Neural crest cell (in vitro differentiated cells): ENCODE measurements at regions not wholly inside any gene's neighbourhood (a gene's known extent, or its start where the extent isn't known, plus 50 kb on each side); places are given as distances from the start of the nearest gene placed in this dataset.

Experiments used
- DNase-seq: peaks from one replicate; pipeline ENCODE4 v3.0.0; 2021; ENCODE audit warnings: low read depth, mixed read lengths, low spot score
- H3K27ac Mint-ChIP-seq: one replicate; pipeline ENCODE4 v1.8.0; 2021; ENCODE audit warnings: mild to moderate bottlenecking, mixed read lengths; ENCODE audit not compliant: unreplicated experiment
- H3K27me3 Mint-ChIP-seq: 2 replicates; pipeline ENCODE4 v1.8.0; 2021; ENCODE audit warnings: low read depth, mild to moderate bottlenecking, mixed read lengths
- H3K36me3 Mint-ChIP-seq: 2 replicates; pipeline ENCODE4 v1.8.0; 2021; ENCODE audit warnings: low read depth, mild to moderate bottlenecking, mixed read lengths
- H3K4me1 Mint-ChIP-seq: 2 replicates; pipeline ENCODE4 v1.8.0; 2021; ENCODE audit warnings: mixed read lengths
- H3K4me3 Mint-ChIP-seq: one replicate; pipeline ENCODE4 v1.8.0; 2021; ENCODE audit warnings: mild to moderate bottlenecking, mixed read lengths
- H3K9me3 Mint-ChIP-seq: 2 replicates; pipeline ENCODE4 v1.8.0; 2021; ENCODE audit warnings: mixed read lengths
- CTCF ChIP-seq: fragments of 200-600 bp; sonication (generic); conservative IDR thresholded peaks from 2 replicates; pipeline ENCODE4 v1.5.0; 2021; ENCODE audit warnings: antibody characterized with exemption, mild to moderate bottlenecking

DNA sequence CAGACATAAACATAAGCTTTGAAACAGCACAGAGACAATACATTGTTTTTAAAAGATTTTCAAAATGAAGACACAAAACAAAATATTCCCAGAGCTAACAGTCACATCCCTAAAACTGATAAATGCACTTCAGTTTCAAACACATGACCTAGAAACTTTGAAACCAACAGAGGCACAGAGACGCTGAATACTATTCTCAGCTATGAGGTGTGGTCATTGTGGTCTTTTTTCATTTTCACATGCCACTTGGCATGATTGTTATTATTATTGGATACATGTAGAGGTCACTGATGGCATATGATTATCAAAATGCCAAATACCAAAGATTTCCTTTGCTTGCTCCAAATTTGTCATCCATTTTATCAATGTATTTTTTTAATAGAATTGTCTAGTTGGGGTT is 306.9 kb downstream of the QKI start:
- TF ChIP-seq CTCF = no peak

GRCh38 chr6:163720460-163721235 is 306.1 kb downstream of the QKI start:
- DNase-seq = no peak
- TF ChIP-seq CTCF = no peak
- Mint-ChIP-seq H3K36me3 (peaks cover 5% of the 10 kb centered on the region), H3K4me1 (peaks cover 41% of the 10 kb centered on the region), H3K27ac (no peak overlapping the region), H3K27me3 (peaks cover 3% of the 10 kb centered on the region), H3K9me3 (peaks cover 7% of the 10 kb centered on the region), H3K4me3 (no peak overlapping the region)

More for the DNA sequence above, 306.9 kb downstream of the QKI start:
- Mint-ChIP-seq H3K9me3 (peaks cover 7% of the 10 kb centered on the region), H3K4me1 (peaks cover 41% of the 10 kb centered on the region), H3K27ac (no peak overlapping the region), H3K36me3 (peaks cover 5% of the 10 kb centered on the region), H3K27me3 (peaks cover 3% of the 10 kb centered on the region), H3K4me3 (no peak overlapping the region)
- no peak for DNase-seq

DNA sequence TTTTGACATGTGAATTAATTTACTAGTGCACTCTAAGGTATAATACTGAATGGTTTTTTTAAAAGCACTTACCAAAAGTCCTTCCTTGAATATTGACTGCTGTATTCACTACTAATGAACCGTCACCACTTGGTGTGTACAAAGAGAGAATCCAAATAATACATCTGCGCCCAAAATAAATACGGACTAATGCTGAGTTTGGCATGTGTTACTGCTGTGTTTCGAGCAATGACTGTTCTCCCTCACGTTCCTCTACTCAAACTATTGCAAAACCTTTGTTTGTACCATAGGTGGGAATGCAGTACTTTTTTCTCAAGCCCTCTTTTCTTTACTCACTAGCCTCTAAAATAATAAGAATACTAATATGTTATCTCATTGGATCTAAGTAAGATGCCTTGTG is 305.5 kb downstream of the QKI start:
- TF ChIP-seq CTCF = no peak

GRCh38 chr6:163719028-163719742 is 304.7 kb downstream of the QKI start:
- H3K27me3 Mint-ChIP-seq = peaks cover 3% of the 10 kb centered on the region
- H3K4me3 Mint-ChIP-seq = no peak overlapping the region
- H3K4me1 Mint-ChIP-seq = peaks cover 29% of the 10 kb centered on the region
- peaks cover 5% of the 10 kb centered on the region for H3K36me3 Mint-ChIP-seq
- no peak for TF ChIP-seq CTCF
- no peak for DNase-seq
- H3K27ac Mint-ChIP-seq = no peak overlapping the region
- peaks cover 7% of the 10 kb centered on the region for H3K9me3 Mint-ChIP-seq

More for the DNA sequence above, 305.5 kb downstream of the QKI start:
- Mint-ChIP-seq H3K27ac (no peak overlapping the region), H3K4me1 (peaks cover 37% of the 10 kb centered on the region), H3K27me3 (peaks cover 3% of the 10 kb centered on the region), H3K9me3 (peaks cover 7% of the 10 kb centered on the region), H3K36me3 (peaks cover 5% of the 10 kb centered on the region), H3K4me3 (no peak overlapping the region)
- no peak for DNase-seq

GRCh38 chr6:163718537-163718936 is 304.0 kb downstream of the QKI start:
- peaks cover 27% of the 10 kb centered on the region for H3K4me1 Mint-ChIP-seq
- H3K36me3 Mint-ChIP-seq = peaks cover 5% of the 10 kb centered on the region
- H3K9me3 Mint-ChIP-seq = peaks cover 7% of the 10 kb centered on the region
- H3K4me3 Mint-ChIP-seq = no peak overlapping the region
- H3K27me3 Mint-ChIP-seq = peaks cover 3% of the 10 kb centered on the region
- DNase-seq = no peak
- H3K27ac Mint-ChIP-seq = peak overlapping the region; percentile 39
- no peak for TF ChIP-seq CTCF
